Astrocyte (in vitro differentiated cells and primary cell): ENCODE measurements at regions not wholly inside any gene's neighbourhood (a gene's known extent, or its start where the extent isn't known, plus 50 kb on each side); places are given as distances from the start of the nearest gene placed in this dataset.

ENCODE experiments used
- DNase-seq: peaks from one replicate; pipeline ENCODE4 v3.0.0-alpha.2; 2010; ENCODE audit warnings: low read depth
- FAIRE-seq: peaks from 2 replicates; lab custom pipeline; 2011; peaks lifted over from hg19 to GRCh38; lab: Jason Lieb, UNC
- H2AFZ ChIP-seq: 2 replicates; pipeline ENCODE4 v1.6.0; 2012; ENCODE audit warnings: low read depth, low read length, inconsistent platforms
- H3K27ac ChIP-seq: 2 replicates; pipeline ENCODE4 v1.5.1; 2011; ENCODE audit warnings: low read depth, low read length, inconsistent platforms
- H3K27me3 ChIP-seq: 2 replicates; pipeline ENCODE4 v1.6.0; 2011; ENCODE audit warnings: low read length, inconsistent platforms; ENCODE audit not compliant: insufficient read depth
- H3K36me3 ChIP-seq: 2 replicates; pipeline ENCODE4 v1.5.1; 2011; ENCODE audit warnings: low read length, inconsistent platforms; ENCODE audit not compliant: insufficient read depth
- H3K4me1 ChIP-seq: 2 replicates; pipeline ENCODE4 v1.5.1; 2011; ENCODE audit warnings: low read length, inconsistent platforms; ENCODE audit not compliant: insufficient read depth
- H3K4me2 ChIP-seq: 2 replicates; pipeline ENCODE4 v1.6.0; 2012; ENCODE audit warnings: low read length, inconsistent platforms
- H3K4me3 ChIP-seq: 2 replicates; pipeline ENCODE4 v1.5.1; 2011; ENCODE audit warnings: low read depth, mild to moderate bottlenecking, low read length, inconsistent platforms; ENCODE audit not compliant: insufficient read depth
- H3K79me2 ChIP-seq: 2 replicates; pipeline ENCODE4 v1.6.0; 2012; ENCODE audit warnings: mild to moderate bottlenecking, low read length, inconsistent platforms; ENCODE audit not compliant: insufficient read depth
- H3K9ac ChIP-seq: 2 replicates; pipeline ENCODE4 v1.6.0; 2012; ENCODE audit warnings: mild to moderate bottlenecking, low read length, inconsistent platforms
- H3K9me3 ChIP-seq: 2 replicates; pipeline ENCODE4 v1.5.1; 2012; ENCODE audit warnings: low read depth, mild to moderate bottlenecking, low read length, inconsistent platforms; ENCODE audit not compliant: insufficient read depth
- H4K20me1 ChIP-seq: 2 replicates; pipeline ENCODE4 v1.6.0; 2012; ENCODE audit warnings: low read length, inconsistent platforms; ENCODE audit not compliant: insufficient read depth
- H3K27ac Mint-ChIP-seq: one replicate; pipeline ENCODE4 v1.8.0; 2021; ENCODE audit warnings: mild to moderate bottlenecking, mixed read lengths; ENCODE audit not compliant: unreplicated experiment
- H3K27me3 Mint-ChIP-seq: one replicate; pipeline ENCODE4 v1.8.0; 2021; ENCODE audit warnings: low read depth, mixed read lengths; ENCODE audit not compliant: unreplicated experiment
- H3K36me3 Mint-ChIP-seq: one replicate; pipeline ENCODE4 v1.8.0; 2021; ENCODE audit warnings: low read depth, mixed read lengths; ENCODE audit not compliant: unreplicated experiment
- H3K4me1 Mint-ChIP-seq: one replicate; pipeline ENCODE4 v1.8.0; 2021; ENCODE audit warnings: low read depth, mixed read lengths; ENCODE audit not compliant: unreplicated experiment
- H3K4me3 Mint-ChIP-seq: one replicate; pipeline ENCODE4 v1.8.0; 2021; ENCODE audit warnings: mild to moderate bottlenecking, moderate library complexity, mixed read lengths; ENCODE audit not compliant: unreplicated experiment
- H3K9me3 Mint-ChIP-seq: one replicate; pipeline ENCODE4 v1.8.0; 2021; ENCODE audit warnings: mild to moderate bottlenecking, mixed read lengths; ENCODE audit not compliant: unreplicated experiment
- EZH2 ChIP-seq: IDR thresholded peaks from 2 replicates; pipeline ENCODE4 v1.6.1; 2012; ENCODE audit warnings: mild to moderate bottlenecking, low read length, inconsistent platforms; ENCODE audit not compliant: insufficient read depth
- TF ChIP-seq, protein P1 (sequence below): IDR thresholded peaks from 2 replicates; pipeline ENCODE4 v1.5.1; 2011; ENCODE audit warnings: low read depth, mild to moderate bottlenecking, inconsistent platforms, low read length, moderate library complexity; ENCODE audit not compliant: insufficient read depth

GRCh38 chr7:83876593-83876992 is 227.7 kb upstream of the SEMA3E start:
- peak overlapping the region; percentile 21 for H2AFZ ChIP-seq
- no peak for FAIRE-seq

GRCh38 chr7:83873459-83873858 is 224.5 kb upstream of the SEMA3E start:
- H3K9me3 ChIP-seq = no peaks in the 10 kb centered on the region
- H3K4me1 ChIP-seq = no peaks in the 10 kb centered on the region
- Mint-ChIP-seq H3K36me3 (no peaks in the 10 kb centered on the region), H3K9me3 (no peaks in the 10 kb centered on the region), H3K4me3 (no peak overlapping the region), H3K27ac (no peak overlapping the region), H3K27me3 (no peaks in the 10 kb centered on the region), H3K4me1 (peaks cover 2% of the 10 kb centered on the region)
- H3K27ac ChIP-seq = no peak overlapping the region
- H3K27me3 ChIP-seq = no peaks in the 10 kb centered on the region
- FAIRE-seq (no peak), DNase-seq (no peak)
- no peaks in the 10 kb centered on the region for H3K79me2 ChIP-seq
- no peak overlapping the region for H2AFZ ChIP-seq
- no peak overlapping the region for H3K4me2 ChIP-seq
- H4K20me1 ChIP-seq = no peaks in the 10 kb centered on the region
- no peaks in the 10 kb centered on the region for H3K36me3 ChIP-seq
- no peak overlapping the region for H3K9ac ChIP-seq
- no peak overlapping the region for H3K4me3 ChIP-seq
- TF ChIP-seq, protein P1, sequence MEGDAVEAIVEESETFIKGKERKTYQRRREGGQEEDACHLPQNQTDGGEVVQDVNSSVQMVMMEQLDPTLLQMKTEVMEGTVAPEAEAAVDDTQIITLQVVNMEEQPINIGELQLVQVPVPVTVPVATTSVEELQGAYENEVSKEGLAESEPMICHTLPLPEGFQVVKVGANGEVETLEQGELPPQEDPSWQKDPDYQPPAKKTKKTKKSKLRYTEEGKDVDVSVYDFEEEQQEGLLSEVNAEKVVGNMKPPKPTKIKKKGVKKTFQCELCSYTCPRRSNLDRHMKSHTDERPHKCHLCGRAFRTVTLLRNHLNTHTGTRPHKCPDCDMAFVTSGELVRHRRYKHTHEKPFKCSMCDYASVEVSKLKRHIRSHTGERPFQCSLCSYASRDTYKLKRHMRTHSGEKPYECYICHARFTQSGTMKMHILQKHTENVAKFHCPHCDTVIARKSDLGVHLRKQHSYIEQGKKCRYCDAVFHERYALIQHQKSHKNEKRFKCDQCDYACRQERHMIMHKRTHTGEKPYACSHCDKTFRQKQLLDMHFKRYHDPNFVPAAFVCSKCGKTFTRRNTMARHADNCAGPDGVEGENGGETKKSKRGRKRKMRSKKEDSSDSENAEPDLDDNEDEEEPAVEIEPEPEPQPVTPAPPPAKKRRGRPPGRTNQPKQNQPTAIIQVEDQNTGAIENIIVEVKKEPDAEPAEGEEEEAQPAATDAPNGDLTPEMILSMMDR = no peak
- no peak for TF ChIP-seq EZH2

More at GRCh38 chr7:83876593-83876992, 227.7 kb upstream of the SEMA3E start:
- peaks cover 2% of the 10 kb centered on the region for H3K4me1 Mint-ChIP-seq
- H3K79me2 ChIP-seq = no peaks in the 10 kb centered on the region
- H3K9ac ChIP-seq = no peak overlapping the region
- no peaks in the 10 kb centered on the region for H3K27me3 ChIP-seq
- no peak overlapping the region for H3K4me3 Mint-ChIP-seq
- H3K27me3 Mint-ChIP-seq = no peaks in the 10 kb centered on the region
- no peak overlapping the region for H3K4me2 ChIP-seq
- H3K27ac Mint-ChIP-seq = no peak overlapping the region
- TF ChIP-seq, protein P1 = no peak
- no peak for TF ChIP-seq EZH2
- no peaks in the 10 kb centered on the region for H3K36me3 ChIP-seq
- H3K27ac ChIP-seq = no peak overlapping the region
- DNase-seq = peak; percentile 18
- H3K36me3 Mint-ChIP-seq = no peaks in the 10 kb centered on the region
- H3K9me3 ChIP-seq = no peaks in the 10 kb centered on the region
- H4K20me1 ChIP-seq = no peaks in the 10 kb centered on the region
- no peak overlapping the region for H3K4me3 ChIP-seq
- H3K4me1 ChIP-seq = no peaks in the 10 kb centered on the region
- no peaks in the 10 kb centered on the region for H3K9me3 Mint-ChIP-seq

DNA sequence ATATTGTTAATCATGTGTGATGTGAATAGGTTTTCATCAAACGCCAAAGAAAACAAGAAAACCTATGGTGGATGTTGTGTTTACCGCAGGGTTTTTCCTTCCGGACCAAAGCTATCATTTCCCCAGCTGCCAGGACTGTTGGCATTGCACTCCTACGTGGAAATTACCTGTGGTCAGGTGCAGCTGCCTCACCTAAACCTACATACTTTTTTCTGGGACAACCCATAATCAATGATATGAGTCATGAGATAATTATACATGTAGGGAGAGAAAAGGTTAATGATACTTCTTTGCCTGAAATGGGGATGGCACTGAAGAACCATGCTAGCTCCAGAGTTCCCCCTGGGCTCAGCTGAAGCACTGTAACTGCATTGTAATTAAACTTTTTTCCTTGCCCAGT is 223.6 kb upstream of the SEMA3E start:
- no peak overlapping the region for H3K4me3 Mint-ChIP-seq

More for the DNA sequence above, 223.6 kb upstream of the SEMA3E start:
- Histone ChIP-seq H3K36me3 (no peaks in the 10 kb centered on the region), H4K20me1 (no peaks in the 10 kb centered on the region), H3K79me2 (no peaks in the 10 kb centered on the region), H3K27me3 (no peaks in the 10 kb centered on the region), H3K9me3 (no peaks in the 10 kb centered on the region), H3K4me3 (no peak overlapping the region), H3K27ac (no peak overlapping the region), H3K4me1 (no peaks in the 10 kb centered on the region), H2AFZ (no peak overlapping the region), H3K4me2 (no peak overlapping the region), H3K9ac (no peak overlapping the region)
- FAIRE-seq (no peak), DNase-seq (no peak)
- H3K36me3 Mint-ChIP-seq = no peaks in the 10 kb centered on the region
- TF ChIP-seq, protein P1 = no peak
- no peak for TF ChIP-seq EZH2
- no peaks in the 10 kb centered on the region for H3K9me3 Mint-ChIP-seq
- no peak overlapping the region for H3K27ac Mint-ChIP-seq
- peaks cover 2% of the 10 kb centered on the region for H3K4me1 Mint-ChIP-seq
- H3K27me3 Mint-ChIP-seq = no peaks in the 10 kb centered on the region
